ENCODE measurements at regions not wholly inside any gene's neighbourhood (a gene's known extent, or its start where the extent isn't known, plus 50 kb on each side); places are given as distances from the start of the nearest gene placed in this dataset.

DNA sequence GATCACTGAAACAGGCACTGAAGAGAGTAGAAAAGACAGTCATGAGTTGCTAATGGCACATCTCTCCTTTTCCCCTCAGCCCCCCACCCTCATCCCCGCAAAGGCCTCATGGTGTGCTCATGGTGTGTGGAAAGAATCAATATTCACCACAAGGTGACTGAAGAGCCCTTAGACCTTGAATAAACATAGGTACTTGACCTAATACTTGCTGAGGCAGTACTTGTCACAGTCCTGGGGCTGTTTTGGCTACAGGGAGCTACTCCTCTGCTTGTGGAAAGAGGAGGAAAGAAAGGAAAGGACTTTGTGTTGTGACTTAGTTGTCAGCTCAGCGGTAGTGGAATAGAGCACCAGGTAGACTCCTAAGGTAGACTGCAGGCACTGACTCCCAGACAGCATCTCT is 537.8 kb upstream of the CCDC179 start:
- no peak for TF ChIP-seq EZH2 (IDR thresholded peaks at IDR 0.05; ENCODE audit: low read depth)
- TF ChIP-seq, protein P1, sequence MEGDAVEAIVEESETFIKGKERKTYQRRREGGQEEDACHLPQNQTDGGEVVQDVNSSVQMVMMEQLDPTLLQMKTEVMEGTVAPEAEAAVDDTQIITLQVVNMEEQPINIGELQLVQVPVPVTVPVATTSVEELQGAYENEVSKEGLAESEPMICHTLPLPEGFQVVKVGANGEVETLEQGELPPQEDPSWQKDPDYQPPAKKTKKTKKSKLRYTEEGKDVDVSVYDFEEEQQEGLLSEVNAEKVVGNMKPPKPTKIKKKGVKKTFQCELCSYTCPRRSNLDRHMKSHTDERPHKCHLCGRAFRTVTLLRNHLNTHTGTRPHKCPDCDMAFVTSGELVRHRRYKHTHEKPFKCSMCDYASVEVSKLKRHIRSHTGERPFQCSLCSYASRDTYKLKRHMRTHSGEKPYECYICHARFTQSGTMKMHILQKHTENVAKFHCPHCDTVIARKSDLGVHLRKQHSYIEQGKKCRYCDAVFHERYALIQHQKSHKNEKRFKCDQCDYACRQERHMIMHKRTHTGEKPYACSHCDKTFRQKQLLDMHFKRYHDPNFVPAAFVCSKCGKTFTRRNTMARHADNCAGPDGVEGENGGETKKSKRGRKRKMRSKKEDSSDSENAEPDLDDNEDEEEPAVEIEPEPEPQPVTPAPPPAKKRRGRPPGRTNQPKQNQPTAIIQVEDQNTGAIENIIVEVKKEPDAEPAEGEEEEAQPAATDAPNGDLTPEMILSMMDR (conservative IDR thresholded peaks at IDR 0.05) = no peak

Measured in PC-9 (cell line).